SU-DHL-6 (cell line): ENCODE measurements at regions not wholly inside any gene's neighbourhood (a gene's known extent, or its start where the extent isn't known, plus 50 kb on each side); places are given as distances from the start of the nearest gene placed in this dataset.

Experiments used
- EZH2phosphoT487 ChIP-seq: fragments of 200-600 bp; sonication (generic), shearing (Covaris generic); conservative IDR thresholded peaks from 2 replicates; pipeline ENCODE4 v1.6.1; 2018; ENCODE audit warnings: mild to moderate bottlenecking, antibody characterized with exemption, low read length, moderate library complexity, mixed read lengths
- TF ChIP-seq, protein P1 (sequence below): fragments of 200-600 bp; sonication (generic); IDR thresholded peaks from one replicate; pipeline ENCODE4 v1.5.1; 2017; ENCODE audit warnings: antibody characterized with exemption, mild to moderate bottlenecking, low read length, moderate library complexity; ENCODE audit not compliant: insufficient read depth, poor library complexity, severe bottlenecking

DNA sequence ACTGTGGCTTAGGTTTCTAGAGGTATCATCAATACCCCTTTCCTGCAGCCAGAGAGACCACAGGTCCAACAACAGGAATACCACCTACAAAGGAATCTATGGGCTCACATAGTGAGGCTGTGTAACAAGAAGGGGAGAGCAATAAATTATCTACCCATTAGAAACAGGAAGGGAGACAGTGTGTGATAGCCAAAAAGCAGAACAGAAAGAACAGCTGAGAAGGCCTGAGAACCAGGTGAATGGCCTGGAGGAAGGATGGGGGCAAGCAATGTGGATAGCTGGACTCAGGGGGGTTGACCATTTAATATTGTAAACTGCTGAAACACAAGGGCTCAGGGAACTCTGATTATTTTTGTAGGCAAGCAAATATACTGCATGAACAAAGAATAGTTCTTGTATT is 628.2 kb downstream of the COL12A1 start:
- TF ChIP-seq, protein P1, sequence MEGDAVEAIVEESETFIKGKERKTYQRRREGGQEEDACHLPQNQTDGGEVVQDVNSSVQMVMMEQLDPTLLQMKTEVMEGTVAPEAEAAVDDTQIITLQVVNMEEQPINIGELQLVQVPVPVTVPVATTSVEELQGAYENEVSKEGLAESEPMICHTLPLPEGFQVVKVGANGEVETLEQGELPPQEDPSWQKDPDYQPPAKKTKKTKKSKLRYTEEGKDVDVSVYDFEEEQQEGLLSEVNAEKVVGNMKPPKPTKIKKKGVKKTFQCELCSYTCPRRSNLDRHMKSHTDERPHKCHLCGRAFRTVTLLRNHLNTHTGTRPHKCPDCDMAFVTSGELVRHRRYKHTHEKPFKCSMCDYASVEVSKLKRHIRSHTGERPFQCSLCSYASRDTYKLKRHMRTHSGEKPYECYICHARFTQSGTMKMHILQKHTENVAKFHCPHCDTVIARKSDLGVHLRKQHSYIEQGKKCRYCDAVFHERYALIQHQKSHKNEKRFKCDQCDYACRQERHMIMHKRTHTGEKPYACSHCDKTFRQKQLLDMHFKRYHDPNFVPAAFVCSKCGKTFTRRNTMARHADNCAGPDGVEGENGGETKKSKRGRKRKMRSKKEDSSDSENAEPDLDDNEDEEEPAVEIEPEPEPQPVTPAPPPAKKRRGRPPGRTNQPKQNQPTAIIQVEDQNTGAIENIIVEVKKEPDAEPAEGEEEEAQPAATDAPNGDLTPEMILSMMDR = no peak
- no peak for TF ChIP-seq EZH2phosphoT487
